Right atrium auricular region (tissue), 2 donors: ENCODE measurements at regions not wholly inside any gene's neighbourhood (a gene's known extent, or its start where the extent isn't known, plus 50 kb on each side); places are given as distances from the start of the nearest gene placed in this dataset.
"Not testable (repeated sequence)": the region's sequence is repeated elsewhere in the genome, so short reads cannot be mapped to it uniquely, and the experiment has no call there.

Source experiments
- DNase-seq: peaks from one replicate; pipeline ENCODE4 v3.0.0-alpha.2; 2019; ENCODE audit warnings: low spot score
- H3K27ac ChIP-seq, 2 donors: fragments of 200-600 bp; sonication (generic); 1 replicate in 1 of 2; 2 replicates in 1 of 2; pipeline ENCODE4 v1.5.1; 2016 to 2019
- H3K27me3 ChIP-seq, 2 donors: fragments of 200-600 bp; sonication (generic); one replicate each; pipeline versions ENCODE4 v1.5.1 to v1.6.0; 2017 to 2019
- H3K36me3 ChIP-seq: fragments of 200-600 bp; sonication (generic); one replicate; pipeline ENCODE4 v1.5.1; 2016
- H3K4me1 ChIP-seq, 2 donors: fragments of 200-600 bp; sonication (generic); one replicate each; pipeline versions ENCODE4 v1.5.1 to v1.6.0; 2017 to 2019
- H3K4me3 ChIP-seq, 2 donors: fragments of 200-600 bp; sonication (generic); 1 replicate in 1 of 2; 2 replicates in 1 of 2; pipeline ENCODE4 v1.5.1; 2017 to 2019; ENCODE audit warnings: mild to moderate bottlenecking in 1 of 2, moderate library complexity in 1 of 2
- H3K9me3 ChIP-seq, 2 donors: fragments of 200-600 bp; sonication (generic); one replicate each; pipeline ENCODE4 v1.5.1; 2019
- CTCF ChIP-seq, 2 donors: fragments of 200-600 bp; sonication (generic); IDR thresholded peaks; one replicate each; pipeline ENCODE4 v1.5.1; 2019; ENCODE audit warnings: antibody characterized with exemption in 2 of 2

- no peak for DNase-seq
- H3K4me1 ChIP-seq: no peaks in the 10 kb centered on the region
- no peak overlapping the region for H3K27ac ChIP-seq
- no peaks in the 10 kb centered on the region for H3K9me3 ChIP-seq
- H3K4me3 ChIP-seq: no peak overlapping the region
- no peaks in the 10 kb centered on the region for H3K36me3 ChIP-seq
- TF ChIP-seq CTCF (IDR thresholded peaks at IDR 0.05): no peak
- no peaks in the 10 kb centered on the region for H3K27me3 ChIP-seq
These were observed 94.5 kb upstream of the GPR12 start for GRCh38 chr13:26855071-26855470.

GRCh38 chr13:26853323-26853722 lies 92.7 kb upstream of the GPR12 start:
- Histone ChIP-seq H3K9me3 (no peaks in the 10 kb centered on the region), H3K27me3 (no peaks in the 10 kb centered on the region), H3K4me3 (no peak overlapping the region), H3K27ac (no peak overlapping the region), H3K4me1 (no peaks in the 10 kb centered on the region), H3K36me3 (no peaks in the 10 kb centered on the region)
- no peak for TF ChIP-seq CTCF (IDR thresholded peaks at IDR 0.05)
- DNase-seq: no peak

GRCh38 chr13:26847281-26847680 lies 86.7 kb upstream of the GPR12 start:
- no peaks in the 10 kb centered on the region for H3K4me1 ChIP-seq
- DNase-seq: no peak
- H3K27ac ChIP-seq: no peak overlapping the region
- H3K4me3 ChIP-seq: no peak overlapping the region
- H3K27me3 ChIP-seq: no peaks in the 10 kb centered on the region
- no peaks in the 10 kb centered on the region for H3K36me3 ChIP-seq
- H3K9me3 ChIP-seq: no peaks in the 10 kb centered on the region
- TF ChIP-seq CTCF (IDR thresholded peaks at IDR 0.05): no peak

- not testable (repeated sequence) for H3K4me1 ChIP-seq, H3K36me3 ChIP-seq, DNase-seq, H3K27ac ChIP-seq, H3K9me3 ChIP-seq, H3K4me3 ChIP-seq, H3K27me3 ChIP-seq
These were observed 84.5 kb upstream of the GPR12 start for GRCh38 chr13:26845063-26845462.

- Histone ChIP-seq H3K4me3 (no peak overlapping the region), H3K27me3 (no peaks in the 10 kb centered on the region), H3K9me3 (no peaks in the 10 kb centered on the region), H3K4me1 (no peaks in the 10 kb centered on the region), H3K27ac (no peak overlapping the region), H3K36me3 (no peaks in the 10 kb centered on the region)
- peak; percentile 30 for DNase-seq
- no peak for TF ChIP-seq CTCF (IDR thresholded peaks at IDR 0.05)
These were observed 79.1 kb upstream of the GPR12 start for GRCh38 chr13:26839682-26840081.

- no peak overlapping the region for H3K4me3 ChIP-seq
- no peaks in the 10 kb centered on the region for H3K9me3 ChIP-seq
- H3K27ac ChIP-seq: no peak overlapping the region
- H3K4me1 ChIP-seq: no peaks in the 10 kb centered on the region
- no peak for TF ChIP-seq CTCF (IDR thresholded peaks at IDR 0.05)
- H3K36me3 ChIP-seq: no peaks in the 10 kb centered on the region
- no peaks in the 10 kb centered on the region for H3K27me3 ChIP-seq
- no peak for DNase-seq
These were observed 78.2 kb upstream of the GPR12 start for GRCh38 chr13:26838821-26839220.
